ENCODE measurements at regions not wholly inside any gene's neighbourhood (a gene's known extent, or its start where the extent isn't known, plus 50 kb on each side); places are given as distances from the start of the nearest gene placed in this dataset.

DNA sequence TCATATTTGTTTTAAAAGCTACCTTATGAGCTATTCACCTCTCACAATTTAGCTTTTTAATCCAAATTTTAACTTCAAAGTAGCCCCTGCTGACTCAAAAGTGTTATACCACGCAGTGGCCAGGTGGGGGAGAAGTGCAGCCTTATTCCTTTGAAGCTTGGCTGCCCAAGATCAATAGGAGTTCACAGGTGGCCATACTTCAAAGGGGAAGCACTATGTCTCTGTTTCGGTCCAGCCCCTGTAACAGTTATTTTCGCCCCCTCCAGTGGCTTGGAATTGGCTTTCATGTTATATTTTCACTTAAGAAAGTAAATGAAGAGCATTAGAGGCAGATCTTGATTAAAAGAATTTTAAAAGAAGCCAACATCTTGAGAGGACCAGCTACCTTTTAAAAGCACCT, 608.4 kb downstream of the EPHA7 start:
- no peak for DNase-seq

DNA sequence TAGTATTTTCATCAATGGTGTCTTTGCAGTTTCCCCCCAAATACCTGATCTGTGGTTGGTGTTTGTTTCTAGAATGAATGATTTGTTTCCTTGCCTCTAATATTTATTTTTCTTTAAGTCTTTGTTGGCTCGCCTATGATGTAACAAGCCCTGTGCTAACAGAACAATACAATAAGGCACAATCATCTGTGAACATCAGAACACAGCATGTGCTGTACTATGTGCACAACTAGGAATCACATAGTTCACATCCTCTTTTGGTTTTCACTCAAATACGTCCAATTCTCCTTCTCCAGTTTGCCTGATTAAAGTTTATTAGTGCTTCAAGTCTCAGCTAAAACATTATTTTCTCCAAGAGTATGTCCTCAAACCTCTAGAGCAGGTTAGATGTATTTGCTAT, 613.1 kb downstream of the EPHA7 start:
- no peak for DNase-seq

DNA sequence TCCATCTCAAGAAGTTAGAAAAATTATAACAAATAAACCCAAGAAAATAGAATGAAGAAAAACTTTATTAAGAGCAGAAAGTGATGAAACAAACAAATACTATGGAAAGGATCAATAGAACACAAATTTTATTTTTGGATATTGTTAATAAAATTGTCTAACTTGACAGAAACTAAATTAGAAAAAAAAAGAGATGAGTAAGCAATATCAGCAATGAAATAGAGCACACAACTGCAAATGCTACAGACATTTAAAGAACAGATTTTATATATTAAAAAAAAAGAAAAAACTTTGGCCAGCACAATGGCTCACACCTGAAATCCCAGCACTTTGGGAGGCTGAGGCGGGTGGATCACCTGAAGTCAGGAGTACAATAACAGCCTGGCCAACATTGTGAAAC, 628.0 kb downstream of the EPHA7 start:
- DNase-seq = no peak

DNA sequence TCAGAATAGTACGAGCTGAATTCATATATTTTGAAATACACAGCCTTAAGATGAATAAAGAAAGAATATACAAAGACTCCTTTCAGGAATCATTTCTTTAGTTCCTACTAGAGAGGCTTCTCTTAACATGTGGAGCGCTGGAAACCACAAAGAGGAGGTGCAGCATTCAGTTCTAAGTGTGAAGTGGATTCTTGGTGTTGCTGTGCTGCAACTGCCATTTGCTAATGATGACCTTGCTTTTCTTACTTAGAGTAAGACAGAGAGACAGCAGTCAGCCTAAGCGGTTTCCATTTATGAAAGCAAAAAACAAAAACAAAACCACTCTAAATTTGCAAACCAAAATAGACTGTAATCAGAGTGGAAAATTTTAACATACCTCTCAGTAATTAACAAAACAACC, 629.0 kb downstream of the EPHA7 start:
- no peak for DNase-seq

DNA sequence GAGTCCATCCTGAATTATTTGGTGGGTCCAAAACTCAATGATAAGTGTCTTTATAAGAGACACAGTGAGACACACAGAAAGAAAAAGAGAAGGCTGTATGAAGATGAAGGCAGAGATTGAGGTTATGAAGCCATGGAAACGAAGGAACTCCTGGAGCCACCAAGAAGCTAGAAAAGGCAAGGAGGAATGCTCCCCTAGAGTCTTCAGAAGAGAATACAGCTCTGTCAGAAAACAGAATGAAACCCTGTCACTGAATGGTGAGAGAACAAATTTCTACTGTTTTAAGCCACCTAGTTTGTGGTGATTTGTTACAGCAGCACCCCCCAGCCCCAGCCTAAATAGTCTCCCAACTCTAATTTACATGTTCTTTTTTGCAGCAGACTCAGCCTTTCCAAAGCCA, 635.1 kb downstream of the EPHA7 start:
- DNase-seq = no peak

DNA sequence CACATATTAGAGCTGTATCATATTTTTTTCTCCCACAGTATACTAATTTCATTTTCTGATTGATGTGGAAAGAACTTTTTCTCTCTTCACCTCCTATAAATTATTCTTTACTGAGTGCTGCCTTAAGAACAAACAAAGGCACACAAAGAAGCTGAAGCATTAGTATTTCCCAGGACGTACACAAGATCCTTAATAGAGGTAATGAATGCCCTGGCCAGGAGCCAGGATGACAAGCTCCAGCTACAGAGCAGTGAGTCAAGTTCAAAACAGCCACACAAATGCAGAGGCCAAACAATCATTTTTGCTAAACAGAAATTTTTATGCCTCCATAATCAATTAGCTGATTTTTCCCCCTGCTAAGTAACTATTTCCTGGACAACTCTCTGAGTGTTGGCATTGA, 639.6 kb downstream of the EPHA7 start:
- DNase-seq = no peak

DNA sequence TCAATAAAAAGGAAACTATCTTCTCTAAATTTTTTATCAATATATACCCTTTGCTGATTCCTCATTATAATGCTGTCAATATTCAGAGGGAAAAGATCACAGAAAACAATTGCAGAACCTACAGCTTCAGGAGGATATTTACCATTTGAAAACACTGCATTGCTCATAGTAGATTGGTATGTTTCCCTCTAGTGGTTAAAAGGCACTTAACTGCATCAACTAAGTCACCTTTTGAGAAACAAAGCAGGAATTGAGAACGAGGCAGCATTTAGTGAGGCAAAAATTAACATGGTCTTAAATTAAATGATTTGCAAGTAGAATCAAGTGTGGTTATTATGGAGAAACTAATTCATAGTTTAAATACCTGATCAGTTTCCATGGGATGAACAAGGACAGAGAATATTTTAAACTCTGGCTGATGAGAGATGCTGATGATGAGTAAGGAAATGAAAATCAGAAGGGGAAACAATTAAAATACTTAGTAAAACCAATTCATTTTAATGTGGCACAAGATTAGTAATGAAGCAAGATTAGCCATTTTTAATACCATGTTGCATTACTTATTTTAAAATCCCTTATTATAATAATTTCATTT, 642.1 kb downstream of the EPHA7 start:
- DNase-seq = no peak

DNA sequence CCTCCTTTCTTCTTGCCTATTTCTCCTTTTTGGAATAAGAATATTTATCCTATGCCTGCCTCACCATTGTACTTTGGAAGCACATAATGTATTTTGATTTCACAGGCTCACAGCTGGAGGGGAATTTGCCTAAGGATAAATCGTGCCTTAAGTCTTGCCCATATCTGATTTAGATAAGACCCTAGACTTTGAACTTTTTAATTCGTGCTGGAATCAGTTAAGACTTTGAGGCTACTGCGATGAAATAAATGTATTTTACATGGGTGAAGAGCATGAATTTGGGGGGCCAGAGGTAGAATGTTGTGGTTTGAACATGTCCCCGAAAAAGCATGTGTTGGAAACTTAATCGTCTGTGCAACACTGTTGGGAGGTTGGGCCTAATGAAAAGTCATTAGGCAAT, 648.8 kb downstream of the EPHA7 start:
- no peak for DNase-seq

DNA sequence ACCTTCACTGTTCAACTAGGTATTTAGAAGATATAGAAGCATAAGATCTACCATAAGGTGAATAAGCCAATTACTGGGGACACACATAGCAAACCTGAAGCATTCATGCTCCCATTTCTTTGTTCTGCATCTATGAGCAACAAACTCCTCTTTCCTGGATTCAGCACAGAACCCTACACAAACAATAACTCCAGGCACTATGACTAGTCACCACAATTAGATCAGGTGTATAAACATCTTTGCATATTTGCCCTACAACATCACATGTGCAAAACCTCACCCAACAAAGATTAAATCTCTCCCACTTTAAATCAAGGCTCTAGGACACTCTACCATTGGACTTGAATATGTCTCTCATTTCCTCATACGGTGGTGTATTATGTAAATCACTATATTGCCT, 652.3 kb downstream of the EPHA7 start:
- no peak for DNase-seq

DNA sequence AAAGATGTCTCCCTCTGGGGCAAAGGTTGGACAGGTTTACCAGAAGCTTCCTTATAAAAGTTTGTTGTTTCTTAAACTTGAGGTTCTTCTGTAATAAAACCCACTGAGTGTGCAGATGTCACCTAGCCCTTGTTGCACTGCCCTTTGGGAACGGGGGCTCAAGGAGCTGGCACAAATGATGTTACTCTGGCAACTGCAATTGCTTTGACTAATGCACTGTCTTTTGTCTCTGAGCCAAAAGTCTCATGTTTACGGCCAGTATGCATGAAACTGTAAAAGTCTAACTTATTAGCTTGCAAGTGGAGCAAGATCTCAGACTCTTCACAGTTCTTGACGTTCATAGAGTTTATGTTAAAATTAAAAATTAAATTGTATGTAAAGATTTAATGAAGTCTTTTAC, 655.7 kb downstream of the EPHA7 start:
- DNase-seq = no peak

DNA sequence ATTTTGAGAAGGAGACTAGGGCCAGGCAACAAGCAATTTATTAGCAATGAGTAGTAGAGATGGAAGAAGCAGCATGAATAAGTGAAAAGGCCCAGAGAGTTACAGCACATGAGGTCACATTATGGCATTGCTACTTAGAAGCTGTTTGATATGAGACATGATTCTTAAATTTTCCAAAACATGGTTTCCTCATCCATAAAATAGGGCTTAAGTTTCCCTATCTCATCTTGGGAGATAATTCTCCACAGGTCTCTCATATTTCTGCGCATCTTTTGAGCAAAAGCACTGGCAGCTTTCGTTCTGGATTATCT, 656.1 kb downstream of the EPHA7 start:
- no peak for DNase-seq

DNA sequence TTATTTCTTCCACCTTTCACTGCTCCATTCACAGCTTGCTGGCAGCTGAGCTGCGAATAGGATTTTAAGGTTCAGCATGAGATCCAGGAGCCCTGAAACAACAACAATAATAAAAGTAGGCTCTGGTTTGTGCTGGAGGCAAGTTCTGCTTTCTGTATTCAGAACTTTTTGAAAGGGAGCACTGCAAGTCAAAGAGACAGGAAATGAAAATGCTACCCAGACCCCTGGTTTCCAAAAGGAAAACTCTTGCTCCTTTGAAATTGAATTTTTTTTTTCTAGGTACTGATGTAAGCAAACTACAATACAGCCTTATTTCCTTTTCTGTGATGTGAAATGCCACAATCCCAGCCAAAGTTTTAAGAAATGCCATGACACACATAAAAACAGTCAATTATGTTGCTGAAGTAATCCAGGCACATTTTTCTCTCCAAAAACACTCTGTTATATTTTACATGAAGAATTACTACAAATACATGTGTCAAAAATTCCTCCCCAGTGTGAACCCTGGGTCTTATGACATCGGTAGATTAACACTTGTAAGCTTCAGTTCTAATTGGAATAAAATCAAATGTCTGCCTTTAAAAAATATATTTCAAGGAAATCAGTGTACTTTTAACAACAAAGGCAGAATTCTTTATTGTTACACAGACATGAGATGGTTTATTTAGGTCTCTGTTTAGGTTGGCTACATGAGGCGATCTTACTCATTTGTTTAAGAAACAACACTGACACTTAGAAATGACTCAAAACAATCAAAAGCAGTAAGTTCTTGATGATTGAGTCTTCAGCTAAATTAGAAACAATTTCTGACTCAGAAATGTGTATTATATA, 656.7 kb downstream of the EPHA7 start:
- no peak for DNase-seq

DNA sequence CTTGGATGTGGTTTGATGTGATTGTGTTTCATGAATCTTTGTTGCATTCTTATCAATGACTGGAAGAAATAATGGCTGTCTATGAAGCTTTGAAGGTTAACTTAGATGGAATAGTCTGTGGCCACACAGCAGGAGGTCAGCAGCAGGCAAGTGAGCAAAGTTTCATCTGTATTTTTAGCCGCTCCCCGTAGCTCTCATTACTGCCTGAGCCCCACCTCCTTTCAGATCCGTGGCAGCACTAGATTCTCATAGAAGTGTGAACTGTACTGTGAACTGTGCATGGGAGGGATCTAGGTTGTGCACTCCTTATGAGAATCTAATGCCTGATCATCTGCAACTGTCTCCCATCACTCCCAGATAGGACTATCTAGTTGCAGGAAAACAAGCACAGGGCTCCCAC, 660.2 kb downstream of the EPHA7 start:
- no peak for DNase-seq

DNA sequence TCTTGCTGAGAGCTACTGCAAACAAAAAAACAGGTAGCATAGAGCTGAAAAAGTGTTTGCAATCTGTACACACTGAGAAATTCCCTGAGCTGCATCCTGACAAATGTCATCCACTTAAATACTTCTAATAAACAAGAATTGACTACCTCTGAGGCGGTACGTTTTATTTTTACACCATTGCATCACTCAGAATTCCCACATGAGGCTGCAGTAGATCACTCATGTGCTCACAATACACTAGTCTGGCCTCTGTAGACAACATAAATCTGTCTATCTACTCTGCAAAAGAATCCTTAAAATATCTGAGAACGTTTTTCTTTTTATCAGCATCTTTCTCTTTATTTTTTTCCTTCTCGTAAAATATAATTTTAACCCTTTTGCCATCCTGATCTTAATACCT, 661.4 kb downstream of the EPHA7 start:
- no peak for DNase-seq

DNA sequence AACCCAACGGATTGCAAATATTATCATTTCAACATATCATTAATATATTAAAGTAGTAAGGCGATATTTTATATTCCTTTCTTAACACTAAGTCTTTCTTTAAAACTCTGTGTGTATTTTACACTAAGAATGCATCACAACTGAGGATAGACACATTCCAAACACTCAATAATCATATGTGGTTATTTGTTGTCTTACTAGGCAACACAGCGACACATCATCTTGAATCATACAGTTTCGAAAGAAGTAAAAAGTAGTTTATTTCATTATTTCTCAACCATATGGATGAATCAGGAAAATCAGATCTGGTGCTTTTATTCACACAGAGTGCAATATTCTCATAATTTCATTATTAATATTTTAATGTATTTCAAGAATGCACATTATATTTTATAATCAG, 662.4 kb downstream of the EPHA7 start:
- DNase-seq = no peak

DNA sequence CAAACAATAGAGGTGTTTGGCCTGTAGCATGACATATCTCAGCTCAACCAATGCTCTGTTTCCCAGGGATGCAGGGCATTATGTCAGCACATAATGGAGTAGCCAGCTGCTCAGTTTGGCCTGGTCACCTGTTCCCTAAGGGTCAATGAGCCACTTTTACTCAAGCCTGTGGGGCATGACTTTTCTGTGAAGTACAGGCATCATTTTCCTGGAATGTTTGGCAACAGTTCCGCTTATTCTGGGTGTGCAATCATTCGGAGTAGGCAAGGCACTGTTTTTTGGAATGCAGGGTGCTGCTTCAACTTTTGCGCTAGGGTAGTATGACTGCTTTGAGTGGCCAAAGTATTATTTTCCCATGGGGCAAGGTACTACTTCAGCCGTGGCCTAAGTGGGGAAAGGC, 665.4 kb downstream of the EPHA7 start:
- no peak for DNase-seq

DNA sequence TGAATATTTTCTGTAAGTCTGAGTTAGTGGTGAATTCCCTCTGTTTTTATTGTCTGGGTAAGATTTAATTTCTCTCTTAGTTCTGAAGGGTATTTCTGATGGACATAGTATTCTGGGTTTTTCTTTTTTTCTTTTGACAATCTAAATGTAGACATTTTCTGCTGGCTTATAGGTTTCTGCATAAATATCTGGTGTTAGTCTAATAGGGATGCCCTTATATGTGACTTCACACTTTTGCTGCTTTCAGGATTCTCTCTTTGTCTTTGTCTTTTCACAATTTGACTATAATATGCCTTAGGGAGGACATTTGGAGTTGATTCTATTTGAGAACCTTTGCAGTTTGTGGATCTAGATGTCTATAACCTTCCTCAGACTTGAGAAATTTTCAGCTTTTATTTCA, 667.2 kb downstream of the EPHA7 start:
- DNase-seq = no peak

DNA sequence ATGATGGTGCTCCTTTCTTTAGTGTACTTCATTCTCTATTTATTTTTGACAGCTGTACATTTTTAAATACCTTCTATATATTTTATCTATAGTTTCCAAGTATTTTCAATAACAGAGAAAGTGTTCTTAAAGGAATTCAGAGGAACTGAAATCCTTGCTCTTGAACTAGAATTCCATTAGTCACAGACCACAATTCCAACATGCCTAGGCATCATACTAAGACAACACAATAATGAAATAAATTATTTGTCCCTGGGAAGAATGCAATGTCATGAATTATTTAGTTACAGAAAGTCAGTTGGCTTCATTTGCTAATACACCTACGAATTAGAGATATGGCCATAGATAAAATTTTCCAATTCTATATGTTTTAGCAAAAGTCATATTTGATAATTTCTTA, 671.2 kb downstream of the EPHA7 start:
- DNase-seq = no peak

DNA sequence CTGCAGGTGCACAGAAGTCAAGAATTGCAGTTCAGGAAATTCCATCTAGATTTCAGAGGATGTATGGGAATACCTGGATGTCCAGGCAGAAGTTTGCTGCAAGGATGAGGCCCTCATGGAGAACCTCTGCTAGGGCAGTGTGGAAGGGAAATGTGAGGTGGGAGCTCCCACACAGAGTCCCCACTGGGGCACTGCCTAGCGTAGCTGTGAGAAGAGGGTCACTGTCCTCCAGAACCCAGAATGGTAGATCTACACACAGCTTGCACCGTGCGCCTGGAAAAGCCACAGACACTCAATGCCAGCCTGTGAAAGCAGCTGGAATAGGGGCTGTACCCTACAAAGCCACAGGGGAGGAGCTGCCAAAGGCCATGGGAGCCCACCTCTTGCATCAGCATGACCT, 681.4 kb downstream of the EPHA7 start:
- DNase-seq = no peak

DNA sequence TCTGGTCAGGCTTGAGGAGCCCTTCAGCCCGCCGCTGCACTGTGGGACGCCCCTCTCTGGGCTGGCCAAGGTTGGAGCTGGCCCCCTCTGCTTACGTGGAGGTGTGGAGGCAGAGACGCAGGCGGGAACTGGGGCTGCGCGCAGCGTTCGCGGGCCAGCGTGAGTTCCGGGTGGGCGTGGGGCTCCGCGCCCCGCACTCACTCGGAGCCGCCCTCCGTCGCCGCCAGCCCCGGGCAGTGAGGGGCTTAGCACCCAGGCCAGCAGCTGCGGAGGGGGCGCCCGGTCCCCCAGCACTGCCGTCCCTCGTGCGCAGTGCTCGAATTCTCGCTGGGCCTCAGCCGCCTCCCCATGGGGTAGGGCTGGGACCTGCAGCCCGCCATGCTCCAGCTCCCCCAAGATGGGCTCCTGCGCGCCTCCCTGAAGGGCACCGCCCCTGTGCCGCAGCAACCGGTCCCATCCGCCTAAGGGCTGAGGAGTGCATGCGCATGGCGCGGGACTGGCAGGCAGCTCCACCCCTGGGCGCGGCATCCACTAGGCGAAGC, 695.9 kb downstream of the EPHA7 start:
- no peak for DNase-seq

DNA sequence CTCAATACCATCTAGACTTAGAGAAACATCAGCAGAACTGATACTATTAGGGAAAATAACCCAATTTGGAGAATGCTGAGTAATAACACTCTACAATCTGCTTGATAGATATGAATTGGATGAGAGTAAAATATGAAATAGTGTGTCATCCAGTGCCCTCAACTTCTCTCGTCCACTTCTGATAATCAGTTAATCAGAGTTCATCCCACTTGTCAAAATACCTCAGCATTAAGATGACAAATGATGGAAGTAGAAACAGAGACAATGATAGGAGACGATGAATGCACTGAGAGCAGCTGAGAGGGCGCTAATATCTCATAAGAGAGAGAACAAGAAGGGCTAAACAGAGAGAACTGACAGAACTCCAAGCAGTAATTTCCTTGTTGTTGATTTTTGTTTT, 699.6 kb downstream of the EPHA7 start:
- DNase-seq = no peak

DNA sequence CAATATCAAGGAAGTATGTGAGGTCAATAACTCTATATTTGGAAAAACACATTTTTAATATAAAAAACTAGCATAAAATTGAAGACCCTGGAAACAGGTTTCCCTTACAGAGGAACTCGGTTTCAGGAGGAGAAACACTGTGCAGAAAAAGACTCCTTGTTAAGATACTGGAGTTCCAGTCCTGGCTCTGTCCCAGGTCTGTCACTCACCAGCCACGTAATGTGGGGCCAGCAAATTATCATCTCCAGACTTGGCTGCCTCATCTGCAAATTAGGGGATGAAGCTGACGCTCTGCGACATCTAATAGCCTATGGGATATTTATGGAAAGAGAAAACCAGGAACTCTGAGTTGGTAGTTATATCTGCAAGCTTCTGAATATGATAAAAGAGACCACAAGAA, 702.7 kb downstream of the EPHA7 start:
- no peak for DNase-seq

DNA sequence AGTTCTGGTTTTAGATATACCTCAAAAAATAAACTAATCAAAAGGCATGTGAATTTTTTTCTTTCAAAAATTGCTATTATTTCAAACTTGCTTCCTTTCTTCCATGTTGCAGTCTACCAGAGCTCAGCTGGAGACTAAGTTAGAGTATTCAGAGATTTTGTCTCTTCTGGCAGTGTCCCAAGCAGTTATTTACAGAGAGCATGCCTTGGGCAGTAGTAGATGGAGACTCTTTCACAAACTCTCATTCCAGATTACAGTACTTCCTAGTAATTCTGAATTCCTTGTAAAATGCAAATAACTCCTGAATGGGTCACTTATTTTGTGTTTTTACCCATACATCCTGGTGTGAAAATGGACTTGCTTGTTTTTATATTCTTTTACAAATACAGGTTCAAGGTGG, 703.4 kb downstream of the EPHA7 start:
- no peak for DNase-seq

DNA sequence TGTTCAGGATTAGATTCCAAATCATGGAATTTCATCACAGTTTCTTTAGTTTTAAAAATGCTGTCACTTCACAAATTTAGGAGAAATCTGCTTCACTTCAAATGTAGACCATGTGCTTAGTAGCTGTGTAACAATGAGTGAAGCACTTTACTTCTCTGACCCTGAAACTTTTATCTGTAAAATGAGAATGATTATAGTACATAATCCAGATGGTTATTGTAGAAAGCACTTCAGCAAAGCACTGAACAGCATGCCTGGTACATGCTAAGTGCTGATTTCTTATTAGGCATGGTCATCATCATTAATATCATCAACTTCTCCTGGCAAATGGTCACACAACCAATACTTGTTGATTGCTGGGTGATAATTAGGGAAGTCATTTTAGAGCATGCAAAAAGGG, 705.0 kb downstream of the EPHA7 start:
- no peak for DNase-seq

DNA sequence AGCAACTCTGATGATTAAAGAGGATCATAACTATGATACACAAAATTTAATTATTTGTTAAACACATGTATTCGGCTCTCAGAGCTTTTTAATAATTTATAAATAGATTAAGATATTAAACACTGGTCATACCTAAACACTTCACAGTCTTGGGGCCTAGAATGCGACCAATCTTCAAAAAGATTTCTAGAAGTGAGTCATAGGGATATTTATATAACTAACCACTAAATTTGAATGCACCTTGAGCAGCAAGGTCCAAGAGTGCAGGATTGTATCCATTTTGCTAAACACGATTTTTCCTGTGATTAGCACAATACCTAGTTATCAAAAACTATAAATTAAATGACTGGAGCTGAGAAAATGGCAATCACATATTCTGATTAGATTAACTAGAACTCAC, 709.3 kb downstream of the EPHA7 start:
- DNase-seq = no peak

All from activated CD4-positive, alpha-beta T cell treated with anti-CD3 and anti-CD28 coated beads, Interleukin-2, amount 50 U/mL, for 4 hours (primary cell).